HUES6 (cell line): ENCODE measurements at regions not wholly inside any gene's neighbourhood (a gene's known extent, or its start where the extent isn't known, plus 50 kb on each side); places are given as distances from the start of the nearest gene placed in this dataset.
"Not testable (repeated sequence)": the region's sequence is repeated elsewhere in the genome, so short reads cannot be mapped to it uniquely, and the experiment has no call there.

Experiments
- H3K27ac ChIP-seq: 2 replicates; pipeline ENCODE4 v1.7.0; 2013; ENCODE audit warnings: low read depth, mild to moderate bottlenecking, low read length, inconsistent platforms
- H3K27me3 ChIP-seq: 2 replicates; pipeline ENCODE4 v1.6.1; 2013; ENCODE audit warnings: low read length; ENCODE audit not compliant: control insufficient read depth, insufficient read depth
- H3K36me3 ChIP-seq: 2 replicates; pipeline ENCODE4 v1.6.1; 2013; ENCODE audit warnings: low read length; ENCODE audit not compliant: control insufficient read depth, insufficient read depth
- H3K4me1 ChIP-seq: 2 replicates; pipeline ENCODE4 v1.6.1; 2013; ENCODE audit warnings: low read length; ENCODE audit not compliant: control insufficient read depth, insufficient read depth
- H3K4me3 ChIP-seq: 2 replicates; pipeline ENCODE4 v1.5.1; 2013; ENCODE audit warnings: low read depth, low read length
- H3K9ac ChIP-seq: one replicate; pipeline ENCODE4 v1.6.1; 2013; ENCODE audit warnings: mild to moderate bottlenecking, low read length
- H3K9me3 ChIP-seq: 2 replicates; pipeline ENCODE4 v1.6.1; 2013; ENCODE audit warnings: low read depth, low read length; ENCODE audit not compliant: control insufficient read depth, insufficient read depth

DNA sequence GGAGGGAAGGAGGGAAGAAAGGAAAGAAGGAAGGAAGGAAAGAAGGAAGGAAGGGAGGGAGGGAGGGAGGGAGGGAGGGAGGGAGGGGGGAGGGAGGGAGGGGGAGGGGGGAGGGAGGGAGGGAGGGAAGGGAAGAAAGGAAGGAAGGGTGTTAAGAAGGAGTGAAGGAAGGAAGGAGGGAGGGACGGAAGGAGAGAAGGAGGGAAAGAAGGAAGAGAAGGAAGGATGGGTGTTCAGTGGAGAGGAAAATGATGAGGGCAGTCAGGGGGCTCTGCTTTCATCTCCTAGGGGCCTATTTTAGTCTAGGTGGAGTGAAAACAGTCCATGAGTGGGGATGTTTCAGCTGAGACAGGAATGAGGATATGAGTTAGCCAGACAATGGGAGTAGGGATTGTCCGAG lies 357.0 kb upstream of the C16orf82 start:
- H3K36me3 ChIP-seq, result no peaks in the 10 kb centered on the region
- no peaks in the 10 kb centered on the region; the same call in 1 of the 2 replicates for H3K4me1 ChIP-seq
- H3K27ac ChIP-seq, result no peak overlapping the region
- no peak overlapping the region for H3K9ac ChIP-seq
- H3K4me3 ChIP-seq, result no peak overlapping the region
- no peaks in the 10 kb centered on the region for H3K27me3 ChIP-seq
- H3K9me3 ChIP-seq, result no peaks in the 10 kb centered on the region

- Histone ChIP-seq H3K4me1 (no peaks in the 10 kb centered on the region; the same call in 1 of the 2 replicates), H3K36me3 (no peaks in the 10 kb centered on the region), H3K27ac (no peak overlapping the region), H3K9ac (no peak overlapping the region), H3K9me3 (no peaks in the 10 kb centered on the region), H3K27me3 (no peaks in the 10 kb centered on the region), H3K4me3 (no peak overlapping the region)
These were observed 356.3 kb upstream of the C16orf82 start for GRCh38 chr16:26710450-26710849.

- Histone ChIP-seq H3K9ac (no peak overlapping the region), H3K9me3 (no peaks in the 10 kb centered on the region), H3K36me3 (no peaks in the 10 kb centered on the region), H3K4me3 (no peak overlapping the region), H3K27me3 (no peaks in the 10 kb centered on the region), H3K27ac (no peak overlapping the region), H3K4me1 (no peaks in the 10 kb centered on the region; the same call in 1 of the 2 replicates)
These were observed 353.9 kb upstream of the C16orf82 start for GRCh38 chr16:26712876-26713275.

- no peaks in the 10 kb centered on the region for H3K4me1 ChIP-seq
These were observed 350.8 kb upstream of the C16orf82 start for GRCh38 chr16:26715969-26716368.

GRCh38 chr16:26717826-26718225 lies 348.9 kb upstream of the C16orf82 start:
- H3K27ac ChIP-seq, result no peak overlapping the region
- H3K4me3 ChIP-seq, result no peak overlapping the region
- H3K9ac ChIP-seq, result no peak overlapping the region
- no peaks in the 10 kb centered on the region for H3K9me3 ChIP-seq
- H3K36me3 ChIP-seq, result no peaks in the 10 kb centered on the region
- H3K27me3 ChIP-seq, result no peaks in the 10 kb centered on the region
- no peaks in the 10 kb centered on the region for H3K4me1 ChIP-seq

More at GRCh38 chr16:26715969-26716368, 350.8 kb upstream of the C16orf82 start:
- Histone ChIP-seq H3K4me3 (no peak overlapping the region), H3K36me3 (no peaks in the 10 kb centered on the region), H3K27me3 (no peaks in the 10 kb centered on the region), H3K9me3 (no peaks in the 10 kb centered on the region), H3K9ac (no peak overlapping the region), H3K27ac (no peak overlapping the region)

- H3K9me3 ChIP-seq, result no peaks in the 10 kb centered on the region
- H3K4me1 ChIP-seq, result no peaks in the 10 kb centered on the region
- no peak overlapping the region for H3K27ac ChIP-seq
- H3K36me3 ChIP-seq, result no peaks in the 10 kb centered on the region
- H3K4me3 ChIP-seq, result no peak overlapping the region
- no peak overlapping the region for H3K9ac ChIP-seq
- no peaks in the 10 kb centered on the region for H3K27me3 ChIP-seq
These were observed 345.4 kb upstream of the C16orf82 start for GRCh38 chr16:26721290-26721689.

DNA sequence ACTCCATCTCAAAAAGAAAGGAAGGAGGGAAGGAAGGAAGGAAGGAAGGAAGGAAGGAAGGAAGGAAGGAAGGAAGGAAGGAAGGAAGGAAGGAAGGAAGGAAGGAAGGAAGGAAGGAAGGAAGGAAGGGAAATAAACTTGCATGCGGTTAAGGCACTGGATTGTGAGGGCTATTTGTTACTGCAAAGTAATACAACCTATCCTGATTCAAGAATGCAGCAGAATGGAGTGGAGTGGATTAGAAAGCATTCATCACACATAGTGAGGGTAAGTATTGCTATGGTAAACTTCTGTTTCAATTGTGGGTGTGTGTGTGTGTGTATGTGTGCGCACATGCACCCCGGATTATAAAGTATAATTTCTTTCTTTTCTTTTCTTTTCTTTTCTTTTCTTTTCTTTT lies 344.8 kb upstream of the C16orf82 start:
- H3K36me3 ChIP-seq, H3K9me3 ChIP-seq, H3K4me1 ChIP-seq, H3K27ac ChIP-seq, H3K4me3 ChIP-seq, H3K27me3 ChIP-seq, H3K9ac ChIP-seq: not testable (repeated sequence)

DNA sequence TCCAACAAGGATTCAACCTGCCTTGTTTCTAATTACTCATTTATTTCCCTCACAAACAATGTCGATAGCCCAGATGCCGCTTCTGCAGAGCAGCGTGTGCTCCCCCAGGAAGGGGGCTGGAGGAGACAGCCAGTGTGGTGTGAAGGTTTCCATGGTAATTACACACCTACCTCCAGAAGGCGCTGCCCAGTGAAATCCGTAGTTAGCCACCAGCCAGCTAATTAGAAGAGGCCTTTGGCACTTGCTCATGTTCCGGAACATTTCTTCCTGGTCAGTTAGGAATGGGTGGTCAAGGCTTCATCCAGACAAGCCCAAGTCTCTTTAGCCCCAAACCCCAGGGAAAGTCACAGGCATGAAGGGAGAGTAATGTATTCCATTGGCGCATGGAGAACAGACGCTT lies 342.5 kb upstream of the C16orf82 start:
- no peaks in the 10 kb centered on the region for H3K27me3 ChIP-seq
- H3K9me3 ChIP-seq, result no peaks in the 10 kb centered on the region
- H3K27ac ChIP-seq, result no peak overlapping the region
- H3K4me3 ChIP-seq, result no peak overlapping the region
- H3K36me3 ChIP-seq, result no peaks in the 10 kb centered on the region
- H3K9ac ChIP-seq, result no peak overlapping the region
- no peaks in the 10 kb centered on the region for H3K4me1 ChIP-seq

GRCh38 chr16:26727848-26728247 lies 338.9 kb upstream of the C16orf82 start:
- Histone ChIP-seq H3K36me3 (no peaks in the 10 kb centered on the region), H3K9me3 (no peaks in the 10 kb centered on the region), H3K4me1 (no peaks in the 10 kb centered on the region), H3K9ac (no peak overlapping the region), H3K27me3 (0 out of 2 replicates have a peak, but pooled peaks cover 5% of the 10 kb centered on the region), H3K27ac (no peak overlapping the region), H3K4me3 (no peak overlapping the region)

DNA sequence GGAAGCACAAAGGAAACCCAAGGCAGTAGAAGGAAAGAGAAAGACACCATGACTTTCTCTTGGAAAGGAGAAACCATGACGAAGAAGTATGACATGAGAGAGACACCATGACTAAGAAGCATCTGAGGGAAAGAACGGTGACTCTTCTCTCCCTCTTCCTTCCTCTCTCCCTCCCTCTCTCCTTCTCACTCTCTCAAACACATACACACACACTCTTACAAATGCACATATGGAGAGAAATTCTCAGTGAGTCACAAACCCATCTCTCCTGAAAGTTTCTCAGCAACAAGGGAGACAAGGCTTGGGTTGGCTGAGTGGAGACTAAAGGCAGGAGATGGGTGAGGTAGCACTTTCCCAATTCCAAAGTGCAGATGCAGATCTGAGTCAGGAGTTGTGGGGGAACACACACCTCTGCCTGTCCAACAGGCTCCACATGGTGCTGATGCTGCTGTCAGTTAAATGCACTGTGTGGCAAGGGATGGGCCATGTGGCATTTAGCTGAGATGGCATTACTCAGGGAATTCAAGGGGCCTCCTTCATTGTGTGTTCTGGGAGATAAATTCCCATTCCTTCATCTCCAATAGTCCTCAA lies 336.7 kb upstream of the C16orf82 start:
- no peak overlapping the region for H3K4me3 ChIP-seq
- H3K27ac ChIP-seq, result no peak overlapping the region
- H3K27me3 ChIP-seq, result 0 out of 2 replicates have a peak, but pooled peaks cover 5% of the 10 kb centered on the region
- H3K36me3 ChIP-seq, result no peaks in the 10 kb centered on the region
- H3K9me3 ChIP-seq, result no peaks in the 10 kb centered on the region
- H3K4me1 ChIP-seq, result no peaks in the 10 kb centered on the region
- H3K9ac ChIP-seq, result no peak overlapping the region

- Histone ChIP-seq H3K4me3 (no peak overlapping the region), H3K9ac (no peak overlapping the region), H3K4me1 (no peaks in the 10 kb centered on the region), H3K27me3 (0 out of 2 replicates have a peak, but pooled peaks cover 5% of the 10 kb centered on the region), H3K9me3 (no peaks in the 10 kb centered on the region), H3K27ac (no peak overlapping the region), H3K36me3 (no peaks in the 10 kb centered on the region)
These were observed 335.0 kb upstream of the C16orf82 start for GRCh38 chr16:26731729-26732128.
